Fibroblast of the aortic adventitia (primary cell): ENCODE measurements at regions not wholly inside any gene's neighbourhood (a gene's known extent, or its start where the extent isn't known, plus 50 kb on each side); places are given as distances from the start of the nearest gene placed in this dataset.

Experiments used
- DNase-seq: peaks from one replicate; pipeline ENCODE4 v3.0.0-alpha.2; 2010; ENCODE audit warnings: low read depth
- H3K4me3 ChIP-seq: 2 replicates; pipeline ENCODE4 v1.5.1; 2011; ENCODE audit warnings: low read depth, mild to moderate bottlenecking, control low read depth, low read length, moderate library complexity
- CTCF ChIP-seq: IDR thresholded peaks from 2 replicates; pipeline ENCODE4 v1.5.1; 2011; ENCODE audit warnings: mild to moderate bottlenecking, low read length, control low read depth, inconsistent platforms; ENCODE audit not compliant: insufficient read depth

DNA sequence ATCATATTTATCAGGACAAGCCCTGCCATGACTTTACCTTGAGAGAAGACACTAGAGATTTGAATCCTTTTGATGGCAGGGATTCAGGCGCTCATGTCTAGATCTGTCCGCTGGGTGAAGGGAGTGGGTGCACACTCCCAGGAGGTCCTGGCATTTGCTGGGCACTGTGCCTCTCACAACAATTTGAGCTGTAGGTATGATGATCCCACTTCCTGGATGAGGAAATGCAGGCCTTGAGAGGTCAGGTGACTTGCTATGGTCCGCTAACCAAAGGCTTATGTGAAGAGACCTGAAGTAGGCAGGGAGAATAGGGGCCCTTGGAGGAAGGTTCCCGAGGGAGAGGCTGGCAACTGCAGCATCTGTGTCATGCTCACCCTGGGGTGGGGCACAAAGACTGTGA lies 206.1 kb downstream of the HAUS1 start:
- DNase-seq, result no peak
- no peak for TF ChIP-seq CTCF
- H3K4me3 ChIP-seq, result no peak overlapping the region

DNA sequence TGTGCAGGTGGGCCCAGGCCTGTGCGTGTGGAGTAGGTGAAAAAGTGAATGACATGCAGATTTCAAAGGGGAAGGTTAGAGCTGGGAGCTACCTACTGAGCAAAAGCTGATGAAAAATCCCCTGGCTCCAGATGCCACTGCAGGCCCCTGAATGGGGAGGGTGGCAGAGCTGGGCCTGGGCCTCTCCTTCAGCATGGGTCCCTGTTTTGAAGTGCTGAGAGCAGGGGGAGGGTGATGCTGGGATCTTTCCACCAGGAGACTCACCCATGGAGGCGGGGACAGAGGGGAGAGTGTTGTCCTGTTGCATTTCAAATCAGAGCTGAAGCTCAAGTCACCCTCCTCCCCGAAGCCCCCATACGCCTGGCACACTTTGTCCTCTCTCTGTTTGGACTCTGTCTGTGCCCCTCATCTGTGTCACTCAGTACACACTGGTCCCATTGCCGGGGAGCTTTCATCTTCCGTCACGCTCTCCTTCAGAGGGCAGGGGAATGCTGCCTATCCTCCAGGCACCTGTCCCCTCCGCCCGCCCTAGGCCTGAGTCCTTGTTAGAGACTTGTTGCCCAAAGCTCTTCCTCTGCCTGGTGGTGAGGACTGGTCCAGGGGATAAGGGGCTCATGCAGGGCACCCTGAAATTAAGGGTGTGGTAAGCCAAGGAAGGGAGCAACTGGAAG lies 206.6 kb downstream of the HAUS1 start:
- no peak for DNase-seq
- no peak for TF ChIP-seq CTCF
- H3K4me3 ChIP-seq, result no peak overlapping the region

- no peak for TF ChIP-seq CTCF
- DNase-seq, result no peak
- H3K4me3 ChIP-seq, result no peak overlapping the region
These were observed 207.3 kb downstream of the HAUS1 start for GRCh38 chr18:46311491-46311890.

GRCh38 chr18:46312221-46312620 lies 208.0 kb downstream of the HAUS1 start:
- no peak overlapping the region for H3K4me3 ChIP-seq
- no peak for TF ChIP-seq CTCF
- DNase-seq, result no peak

GRCh38 chr18:46313521-46313920 lies 209.3 kb downstream of the HAUS1 start:
- no peak for TF ChIP-seq CTCF
- no peak overlapping the region for H3K4me3 ChIP-seq
- no peak for DNase-seq

DNA sequence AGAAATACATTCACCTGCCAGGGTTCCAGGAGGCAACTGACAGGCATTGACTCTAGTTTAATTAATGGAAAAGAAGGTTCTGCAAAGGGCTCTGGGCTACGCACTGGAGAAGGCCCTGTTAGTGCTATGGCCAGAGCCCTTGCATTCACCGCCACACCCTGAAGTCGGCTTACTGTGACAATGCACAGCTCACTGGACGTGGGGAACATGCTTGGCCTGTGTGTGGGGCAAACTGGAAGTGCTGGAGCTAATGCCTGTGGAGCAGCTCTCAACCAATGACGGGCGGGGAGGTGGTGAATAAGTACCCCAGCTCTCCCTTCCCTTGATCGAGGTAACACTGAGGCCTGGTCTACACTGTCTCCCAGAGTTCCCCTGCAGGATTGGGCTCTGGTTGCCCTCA lies 209.8 kb downstream of the HAUS1 start:
- DNase-seq, result no peak
- TF ChIP-seq CTCF, result no peak
- no peak overlapping the region for H3K4me3 ChIP-seq

- TF ChIP-seq CTCF, result no peak
- no peak for DNase-seq
- no peak overlapping the region for H3K4me3 ChIP-seq
These were observed 211.0 kb downstream of the HAUS1 start for GRCh38 chr18:46315161-46315560.
